Brain microvascular endothelial cell (primary cell): ENCODE measurements at regions not wholly inside any gene's neighbourhood (a gene's known extent, or its start where the extent isn't known, plus 50 kb on each side); places are given as distances from the start of the nearest gene placed in this dataset.

Source experiments
- DNase-seq: peaks from one replicate; pipeline ENCODE4 v3.0.0-alpha.2; 2020
- H3K27ac ChIP-seq: fragments of 250-450 bp; sonication (Bioruptor Pico); 2 replicates; pipeline ENCODE4 v1.5.1; 2020; ENCODE audit warnings: mild to moderate bottlenecking, moderate library complexity
- H3K27me3 ChIP-seq: fragments of 250-450 bp; sonication (Bioruptor Pico); replicated peaks from 2 replicates; pipeline ENCODE4 v1.5.1; 2020; ENCODE audit warnings: mild to moderate bottlenecking
- H3K36me3 ChIP-seq: fragments of 250-450 bp; sonication (Bioruptor Pico); replicated peaks from 2 replicates; pipeline ENCODE4 v1.5.1; 2020; ENCODE audit warnings: mild to moderate bottlenecking
- H3K4me3 ChIP-seq: 2 replicates; pipeline ENCODE4 v1.5.1; 2011; ENCODE audit warnings: low read depth, mild to moderate bottlenecking, control low read depth, low read length, moderate library complexity
- in situ Hi-C: cut with HindIII; loops from 2 replicates; pipeline ENCODE4 v1.10.0; 2017; ENCODE audit warnings: low sequenced_read_pairs, low pct_ligation_motif_present
- TF ChIP-seq, protein P1 (sequence below): IDR thresholded peaks from 2 replicates; pipeline ENCODE4 v1.5.1; 2011; ENCODE audit warnings: low read depth, mild to moderate bottlenecking, moderate library complexity, low read length, control low read depth, inconsistent platforms; ENCODE audit errors: missing control alignments

DNA sequence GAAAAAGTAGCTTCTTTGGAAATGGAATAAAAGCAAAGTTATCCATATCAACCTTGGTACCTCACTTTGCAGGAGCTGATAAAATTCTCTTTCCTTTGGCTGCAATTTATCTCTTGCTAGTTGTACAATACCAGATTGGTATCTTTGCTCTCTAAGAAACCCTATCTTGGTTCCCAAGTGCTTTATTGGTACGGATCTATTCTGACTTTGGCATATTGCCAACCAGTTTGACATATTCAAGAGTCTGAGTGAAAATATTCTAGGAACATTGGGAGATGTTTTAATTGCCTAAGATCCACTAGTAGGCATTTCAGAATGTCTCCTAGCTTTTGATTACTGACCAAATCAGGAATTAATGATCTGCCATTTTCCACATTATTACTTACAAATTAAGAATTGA, 167.2 kb upstream of the ATP2B1 start:
- Histone ChIP-seq H3K4me3 (no peak overlapping the region), H3K27me3 (no peaks in the 10 kb centered on the region), H3K27ac (no peak overlapping the region), H3K36me3 (no peaks in the 10 kb centered on the region)
- in situ Hi-C loops = no loop called here
- DNase-seq = no peak
- TF ChIP-seq, protein P1, sequence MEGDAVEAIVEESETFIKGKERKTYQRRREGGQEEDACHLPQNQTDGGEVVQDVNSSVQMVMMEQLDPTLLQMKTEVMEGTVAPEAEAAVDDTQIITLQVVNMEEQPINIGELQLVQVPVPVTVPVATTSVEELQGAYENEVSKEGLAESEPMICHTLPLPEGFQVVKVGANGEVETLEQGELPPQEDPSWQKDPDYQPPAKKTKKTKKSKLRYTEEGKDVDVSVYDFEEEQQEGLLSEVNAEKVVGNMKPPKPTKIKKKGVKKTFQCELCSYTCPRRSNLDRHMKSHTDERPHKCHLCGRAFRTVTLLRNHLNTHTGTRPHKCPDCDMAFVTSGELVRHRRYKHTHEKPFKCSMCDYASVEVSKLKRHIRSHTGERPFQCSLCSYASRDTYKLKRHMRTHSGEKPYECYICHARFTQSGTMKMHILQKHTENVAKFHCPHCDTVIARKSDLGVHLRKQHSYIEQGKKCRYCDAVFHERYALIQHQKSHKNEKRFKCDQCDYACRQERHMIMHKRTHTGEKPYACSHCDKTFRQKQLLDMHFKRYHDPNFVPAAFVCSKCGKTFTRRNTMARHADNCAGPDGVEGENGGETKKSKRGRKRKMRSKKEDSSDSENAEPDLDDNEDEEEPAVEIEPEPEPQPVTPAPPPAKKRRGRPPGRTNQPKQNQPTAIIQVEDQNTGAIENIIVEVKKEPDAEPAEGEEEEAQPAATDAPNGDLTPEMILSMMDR = no peak

DNA sequence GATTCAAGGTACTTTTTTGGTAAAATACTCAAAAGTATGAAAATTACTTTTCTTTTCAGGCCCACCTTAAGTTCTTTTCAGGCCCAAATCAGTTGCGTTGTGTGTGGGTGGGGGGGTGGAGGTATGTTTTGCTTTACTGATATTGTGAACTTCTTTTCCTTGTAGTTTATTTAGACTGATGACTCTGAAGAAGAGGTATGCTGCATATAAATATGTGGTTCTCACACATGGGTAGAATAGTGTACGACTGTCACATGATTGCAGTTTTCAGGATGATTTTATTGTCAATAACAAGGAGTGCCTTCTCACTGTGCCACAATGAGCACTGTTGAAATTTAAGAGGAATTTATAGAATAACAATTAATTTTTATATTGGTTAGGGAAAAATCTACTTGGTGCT, 166.6 kb upstream of the ATP2B1 start:
- Histone ChIP-seq H3K36me3 (no peaks in the 10 kb centered on the region), H3K27me3 (no peaks in the 10 kb centered on the region), H3K27ac (no peak overlapping the region), H3K4me3 (no peak overlapping the region)
- in situ Hi-C loops = no loop called here
- DNase-seq = no peak
- TF ChIP-seq, protein P1 = no peak

DNA sequence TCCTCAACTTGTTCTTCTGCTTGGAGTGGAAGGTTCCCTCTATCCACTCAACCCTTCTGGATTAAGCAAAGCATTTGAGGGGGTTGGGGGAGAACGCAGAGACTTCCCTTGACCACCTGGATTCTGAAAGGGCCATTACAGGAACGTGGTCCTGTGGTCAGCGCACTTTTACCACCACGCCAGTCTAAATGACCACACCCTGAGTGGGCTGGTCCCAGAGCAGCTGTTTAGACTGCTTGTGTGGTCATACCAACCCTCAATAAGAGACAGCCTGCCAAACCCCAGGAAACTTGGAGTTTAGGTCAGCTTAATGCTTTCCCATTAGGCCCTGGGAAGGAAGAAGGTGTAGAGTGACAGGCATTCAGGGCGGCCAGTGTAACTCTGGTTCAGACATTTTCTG, 165.5 kb upstream of the ATP2B1 start:
- Histone ChIP-seq H3K4me3 (no peak overlapping the region), H3K27me3 (no peaks in the 10 kb centered on the region), H3K36me3 (no peaks in the 10 kb centered on the region), H3K27ac (no peak overlapping the region)
- in situ Hi-C loops = no loop called here
- DNase-seq = no peak
- TF ChIP-seq, protein P1 = no peak

DNA sequence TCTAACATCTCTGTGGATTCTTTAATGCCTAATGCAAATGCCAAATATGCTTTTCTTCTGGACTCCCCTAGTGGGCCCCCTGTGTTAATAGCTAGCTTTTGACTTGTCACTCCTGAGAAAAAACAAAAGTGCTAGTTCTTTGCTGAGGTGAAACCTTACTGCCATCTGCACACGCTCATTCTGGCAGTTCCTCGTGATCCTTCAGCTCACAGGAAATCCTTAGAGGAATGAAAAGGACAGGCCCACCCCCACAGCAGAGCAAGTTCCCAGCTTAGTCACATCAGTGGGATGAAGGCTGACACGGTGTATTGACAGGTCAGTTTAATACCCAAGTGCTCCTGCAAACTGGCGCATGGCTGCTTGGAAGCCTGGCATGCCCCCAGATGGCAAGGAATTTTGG, 165.1 kb upstream of the ATP2B1 start:
- Histone ChIP-seq H3K4me3 (no peak overlapping the region), H3K27me3 (no peaks in the 10 kb centered on the region), H3K27ac (no peak overlapping the region), H3K36me3 (no peaks in the 10 kb centered on the region)
- DNase-seq = no peak
- TF ChIP-seq, protein P1 = peak; percentile 9
- in situ Hi-C loops = no loop called here

DNA sequence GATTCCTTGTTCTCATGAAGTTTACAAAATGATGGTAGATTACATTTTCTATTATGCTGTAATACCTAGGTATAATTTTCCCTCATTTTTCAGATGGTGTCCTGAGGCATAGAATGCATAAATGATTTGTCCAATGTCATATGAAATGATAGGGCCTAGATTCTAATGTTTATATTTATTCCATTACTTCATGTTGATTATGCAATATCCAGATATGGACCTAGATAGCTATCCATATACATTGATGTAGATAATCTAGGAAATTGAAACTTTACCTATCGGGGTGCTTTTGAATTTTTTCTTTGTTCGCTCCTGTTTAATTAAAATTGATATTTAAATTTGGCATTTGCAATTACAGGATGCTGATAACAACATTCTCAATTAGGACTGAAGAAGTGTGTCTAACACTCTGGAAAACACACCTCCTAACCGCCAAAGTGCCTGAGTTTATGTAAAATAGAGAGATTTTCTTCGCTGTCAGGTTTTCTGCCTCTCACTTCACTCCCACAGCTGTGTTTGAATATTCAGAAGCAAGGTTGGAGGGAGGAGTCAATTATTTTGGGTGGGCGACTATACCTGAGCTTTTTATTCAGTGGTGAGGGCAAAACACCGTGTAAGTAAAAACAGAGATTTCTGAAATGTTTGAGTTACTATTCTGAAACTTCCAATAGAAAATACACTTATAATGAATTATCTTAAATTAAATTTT, 164.4 kb upstream of the ATP2B1 start:
- Histone ChIP-seq H3K4me3 (no peak overlapping the region), H3K27me3 (no peaks in the 10 kb centered on the region), H3K36me3 (no peaks in the 10 kb centered on the region), H3K27ac (no peak overlapping the region)
- DNase-seq = no peak
- TF ChIP-seq, protein P1 = no peak
- in situ Hi-C loops = no loop called here
